OCI-LY1 (cell line): ENCODE measurements at regions not wholly inside any gene's neighbourhood (a gene's known extent, or its start where the extent isn't known, plus 50 kb on each side); places are given as distances from the start of the nearest gene placed in this dataset.
A peak's percentile ranks its signal among the peaks of the same experiment; 100 is the strongest.

Experiments used
- H2AFZ ChIP-seq: fragments of 200-600 bp; sonication (generic), shearing (Covaris generic); 2 replicates; pipeline ENCODE4 v1.6.0; 2014; ENCODE audit warnings: antibody characterized with exemption, mild to moderate bottlenecking, low read length
- H3F3A ChIP-seq: fragments of 200-600 bp; sonication (generic), shearing (Covaris generic); 2 replicates; pipeline ENCODE4 v1.6.0; 2014; ENCODE audit warnings: mild to moderate bottlenecking, antibody characterized with exemption, low read length, moderate library complexity; ENCODE audit not compliant: insufficient read depth
- H3K27ac ChIP-seq: fragments of 200-600 bp; sonication (generic); 2 replicates; pipeline ENCODE4 v1.5.1; 2014; ENCODE audit warnings: low read length, mixed run types, mild to moderate bottlenecking, low read depth; ENCODE audit not compliant: poor library complexity, severe bottlenecking
- H3K27me3 ChIP-seq: fragments of 200-600 bp; sonication (generic); 2 replicates; pipeline ENCODE4 v1.6.0; 2014; ENCODE audit warnings: antibody characterized with exemption, mild to moderate bottlenecking, low read length, moderate library complexity; ENCODE audit not compliant: insufficient read depth
- H3K36me3 ChIP-seq: fragments of 200-600 bp; sonication (generic); 2 replicates; pipeline ENCODE4 v1.6.1; 2014; ENCODE audit warnings: mild to moderate bottlenecking, antibody characterized with exemption, low read length, moderate library complexity, mixed read lengths; ENCODE audit not compliant: insufficient read depth
- H3K4me1 ChIP-seq: fragments of 200-600 bp; sonication (generic); 2 replicates; pipeline ENCODE4 v1.5.1; 2014; ENCODE audit warnings: mild to moderate bottlenecking, low read length, moderate library complexity; ENCODE audit not compliant: insufficient read depth, severe bottlenecking
- H3K4me2 ChIP-seq: fragments of 200-600 bp; sonication (generic), shearing (Covaris generic); 2 replicates; pipeline ENCODE4 v1.6.1; 2014; ENCODE audit warnings: low read length
- H3K4me3 ChIP-seq: fragments of 200-600 bp; sonication (generic); 2 replicates; pipeline ENCODE4 v1.5.1; 2014; ENCODE audit warnings: low read length, low read depth, mild to moderate bottlenecking, mixed read lengths; ENCODE audit not compliant: poor library complexity, severe bottlenecking
- H3K79me2 ChIP-seq: fragments of 200-600 bp; shearing (Covaris generic); 2 replicates; pipeline ENCODE4 v1.6.1; 2016; ENCODE audit warnings: mixed run types, low read length, mixed read lengths; ENCODE audit not compliant: insufficient read depth
- H3K9ac ChIP-seq: fragments of 200-600 bp; sonication (generic), shearing (Covaris generic); 2 replicates; pipeline ENCODE4 v1.6.1; 2014; ENCODE audit warnings: mild to moderate bottlenecking, low read length, mixed read lengths
- H3K9me2 ChIP-seq: fragments of 200-600 bp; sonication (generic), shearing (Covaris generic); 2 replicates; pipeline ENCODE4 v1.6.1; 2014; ENCODE audit warnings: low read depth, mild to moderate bottlenecking, low read length, mixed read lengths
- H3K9me3 ChIP-seq: fragments of 200-600 bp; shearing (Covaris generic); 2 replicates; pipeline ENCODE4 v1.6.1; 2014; ENCODE audit warnings: low read length, mixed read lengths
- H4K20me1 ChIP-seq: fragments of 200-600 bp; sonication (generic), shearing (Covaris generic); 2 replicates; pipeline ENCODE4 v1.6.0; 2016; ENCODE audit warnings: mild to moderate bottlenecking, low read length; ENCODE audit not compliant: insufficient read depth
- CTCF ChIP-seq: fragments of 200-600 bp; sonication (generic), shearing (Covaris generic); IDR thresholded peaks from 2 replicates; pipeline ENCODE4 v1.5.1; 2017; ENCODE audit warnings: mild to moderate bottlenecking, antibody characterized with exemption, low read length, moderate library complexity, mixed read lengths
- EZH2 ChIP-seq: fragments of 200-600 bp; sonication (generic), shearing (Covaris generic); IDR thresholded peaks from 2 replicates; pipeline ENCODE4 v1.8.0; 2017; ENCODE audit warnings: borderline replicate concordance, mixed run types, mild to moderate bottlenecking, antibody characterized with exemption, low read length, moderate library complexity, mixed read lengths

GRCh38 chr2:5285872-5286769 lies 406.1 kb upstream of the SOX11 start:
- no peaks in the 10 kb centered on the region for H3K79me2 ChIP-seq
- H3F3A ChIP-seq = no peaks in the 10 kb centered on the region
- H2AFZ ChIP-seq = no peak overlapping the region
- H3K27ac ChIP-seq = no peak overlapping the region
- H3K27me3 ChIP-seq = no peaks in the 10 kb centered on the region
- H4K20me1 ChIP-seq = no peaks in the 10 kb centered on the region
- no peak overlapping the region for H3K4me3 ChIP-seq
- no peaks in the 10 kb centered on the region for H3K9me2 ChIP-seq
- H3K4me1 ChIP-seq = no peaks in the 10 kb centered on the region
- no peaks in the 10 kb centered on the region for H3K9me3 ChIP-seq
- no peak overlapping the region for H3K9ac ChIP-seq
- TF ChIP-seq EZH2 (no peak), CTCF (no peak)
- no peak overlapping the region for H3K4me2 ChIP-seq
- H3K36me3 ChIP-seq = no peaks in the 10 kb centered on the region

- Histone ChIP-seq H3K9me3 (no peaks in the 10 kb centered on the region), H3K79me2 (no peaks in the 10 kb centered on the region), H3K27me3 (no peaks in the 10 kb centered on the region), H3K27ac (no peak overlapping the region), H3K4me2 (no peak overlapping the region), H3K36me3 (no peaks in the 10 kb centered on the region), H3F3A (no peaks in the 10 kb centered on the region), H3K9ac (no peak overlapping the region), H3K4me3 (no peak overlapping the region), H3K4me1 (no peaks in the 10 kb centered on the region), H2AFZ (no peak overlapping the region), H4K20me1 (no peaks in the 10 kb centered on the region), H3K9me2 (no peaks in the 10 kb centered on the region)
- no peak for TF ChIP-seq EZH2
- TF ChIP-seq CTCF = no peak
Measured at GRCh38 chr2:5287558-5288334, 404.4 kb upstream of the SOX11 start.

- H3K27ac ChIP-seq = no peak overlapping the region
- no peak overlapping the region for H3K9ac ChIP-seq
- peak; percentile 19; the same call in 1 of the 2 replicates for TF ChIP-seq CTCF
- no peak for TF ChIP-seq EZH2
- H3K9me3 ChIP-seq = no peaks in the 10 kb centered on the region
- H3K9me2 ChIP-seq = no peaks in the 10 kb centered on the region
- no peaks in the 10 kb centered on the region for H3K27me3 ChIP-seq
- no peaks in the 10 kb centered on the region for H3K36me3 ChIP-seq
- H4K20me1 ChIP-seq = no peaks in the 10 kb centered on the region
- H3F3A ChIP-seq = no peaks in the 10 kb centered on the region
- H2AFZ ChIP-seq = no peak overlapping the region
- no peaks in the 10 kb centered on the region for H3K4me1 ChIP-seq
- H3K4me3 ChIP-seq = no peak overlapping the region
- H3K79me2 ChIP-seq = no peaks in the 10 kb centered on the region
- no peak overlapping the region for H3K4me2 ChIP-seq
Measured at GRCh38 chr2:5290900-5291546, 401.2 kb upstream of the SOX11 start.
